ENCODE measurements at regions not wholly inside any gene's neighbourhood (a gene's known extent, or its start where the extent isn't known, plus 50 kb on each side); places are given as distances from the start of the nearest gene placed in this dataset.
A peak's percentile ranks its signal among the peaks of the same experiment; 100 is the strongest.

DNA sequence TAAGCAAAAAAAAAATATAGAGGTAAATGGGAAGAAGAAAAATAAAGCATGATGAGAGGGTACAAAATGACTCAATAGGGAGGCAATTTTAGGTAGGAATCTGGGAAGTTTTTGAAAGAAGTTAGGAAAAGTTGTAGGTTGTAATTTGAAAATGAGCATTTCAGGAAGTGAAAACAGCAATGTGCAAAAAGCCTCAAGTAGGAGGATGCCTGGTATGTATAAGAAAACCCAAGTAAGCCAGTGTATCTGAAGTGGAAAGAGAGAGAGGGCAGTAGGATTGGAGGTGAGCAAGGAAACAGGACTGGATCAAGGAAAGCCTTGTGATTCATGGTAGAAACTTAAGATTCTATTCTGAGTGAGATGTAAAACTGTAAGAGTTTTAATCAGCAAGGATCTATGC lies 121.6 kb upstream of the SPRY2 start:
- H3K4me3 ChIP-seq (ENCODE audit: control insufficient read depth, low read depth, low read length): no peak overlapping the region
- no peak for DNase-seq (ENCODE audit: low read depth)
- TF ChIP-seq, protein P1, sequence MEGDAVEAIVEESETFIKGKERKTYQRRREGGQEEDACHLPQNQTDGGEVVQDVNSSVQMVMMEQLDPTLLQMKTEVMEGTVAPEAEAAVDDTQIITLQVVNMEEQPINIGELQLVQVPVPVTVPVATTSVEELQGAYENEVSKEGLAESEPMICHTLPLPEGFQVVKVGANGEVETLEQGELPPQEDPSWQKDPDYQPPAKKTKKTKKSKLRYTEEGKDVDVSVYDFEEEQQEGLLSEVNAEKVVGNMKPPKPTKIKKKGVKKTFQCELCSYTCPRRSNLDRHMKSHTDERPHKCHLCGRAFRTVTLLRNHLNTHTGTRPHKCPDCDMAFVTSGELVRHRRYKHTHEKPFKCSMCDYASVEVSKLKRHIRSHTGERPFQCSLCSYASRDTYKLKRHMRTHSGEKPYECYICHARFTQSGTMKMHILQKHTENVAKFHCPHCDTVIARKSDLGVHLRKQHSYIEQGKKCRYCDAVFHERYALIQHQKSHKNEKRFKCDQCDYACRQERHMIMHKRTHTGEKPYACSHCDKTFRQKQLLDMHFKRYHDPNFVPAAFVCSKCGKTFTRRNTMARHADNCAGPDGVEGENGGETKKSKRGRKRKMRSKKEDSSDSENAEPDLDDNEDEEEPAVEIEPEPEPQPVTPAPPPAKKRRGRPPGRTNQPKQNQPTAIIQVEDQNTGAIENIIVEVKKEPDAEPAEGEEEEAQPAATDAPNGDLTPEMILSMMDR (conservative IDR thresholded peaks at IDR 0.05; ENCODE audit: control insufficient read depth, insufficient read depth, low read depth, low read length): no peak

DNA sequence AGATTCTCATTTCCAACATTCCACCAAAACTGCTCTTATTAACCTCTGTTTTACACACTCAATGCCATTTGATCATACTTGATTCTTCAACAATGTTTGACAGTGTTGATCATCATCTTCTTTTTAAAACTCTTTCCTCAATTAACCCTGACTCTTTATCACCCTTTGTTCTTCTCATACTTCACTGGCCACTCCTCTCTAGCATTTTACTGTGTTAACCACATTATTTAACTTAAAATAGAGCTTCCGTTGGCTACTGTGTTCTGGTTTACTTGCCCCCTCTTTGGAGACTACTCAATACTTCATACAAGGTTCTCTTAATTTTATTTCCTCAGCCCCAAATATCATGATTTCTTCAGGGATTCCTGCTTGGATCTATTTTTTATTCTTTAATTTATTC lies 121.1 kb upstream of the SPRY2 start:
- H3K4me3 ChIP-seq (ENCODE audit: control insufficient read depth, low read depth, low read length): no peak overlapping the region
- TF ChIP-seq, protein P1 (conservative IDR thresholded peaks at IDR 0.05; ENCODE audit: control insufficient read depth, insufficient read depth, low read depth, low read length): no peak
- no peak for DNase-seq (ENCODE audit: low read depth)

DNA sequence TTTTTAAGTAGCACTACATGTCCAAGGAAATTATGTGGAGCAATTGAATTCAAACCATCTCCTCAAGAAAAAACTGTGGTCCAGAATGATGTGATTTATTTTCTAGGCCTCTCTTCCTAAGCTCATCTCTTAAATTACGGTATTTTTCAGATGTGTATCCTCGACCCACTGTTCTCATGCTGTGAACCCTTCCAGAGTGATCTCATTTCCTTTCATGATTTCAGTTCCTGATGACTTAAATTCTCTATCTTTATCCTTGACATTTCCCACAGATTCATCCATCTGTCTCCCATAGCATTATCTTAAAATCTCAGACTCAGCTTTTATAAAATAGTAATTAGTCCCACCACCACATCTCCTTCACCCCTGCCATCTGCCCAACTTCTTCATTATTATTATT lies 117.6 kb upstream of the SPRY2 start:
- H3K4me3 ChIP-seq (ENCODE audit: control insufficient read depth, low read depth, low read length): no peak overlapping the region
- TF ChIP-seq, protein P1 (conservative IDR thresholded peaks at IDR 0.05; ENCODE audit: control insufficient read depth, insufficient read depth, low read depth, low read length): no peak
- peak; percentile 80 for DNase-seq (ENCODE audit: low read depth)

DNA sequence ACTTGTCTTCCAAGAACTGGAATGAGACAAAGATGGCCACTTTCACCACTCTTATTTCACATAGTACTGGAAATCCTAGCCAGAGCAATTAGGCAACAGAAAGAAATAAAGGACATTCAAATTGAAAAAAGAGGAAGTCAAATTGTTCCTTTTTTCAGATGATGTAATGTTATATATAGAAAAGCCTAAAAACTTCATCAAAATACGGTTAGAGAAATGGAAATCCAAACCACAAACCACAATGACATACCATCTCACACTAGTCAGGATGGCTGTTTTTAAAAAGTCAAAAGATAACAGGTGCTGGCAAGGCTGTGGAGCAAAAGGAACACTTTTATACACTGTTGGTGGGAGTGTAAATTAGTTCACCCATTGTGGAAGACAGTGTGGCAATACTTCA lies 113.3 kb upstream of the SPRY2 start:
- TF ChIP-seq, protein P1 (conservative IDR thresholded peaks at IDR 0.05; ENCODE audit: control insufficient read depth, insufficient read depth, low read depth, low read length): no peak
- H3K4me3 ChIP-seq (ENCODE audit: control insufficient read depth, low read depth, low read length): no peak overlapping the region
- peak; percentile 80 for DNase-seq (ENCODE audit: low read depth)

DNA sequence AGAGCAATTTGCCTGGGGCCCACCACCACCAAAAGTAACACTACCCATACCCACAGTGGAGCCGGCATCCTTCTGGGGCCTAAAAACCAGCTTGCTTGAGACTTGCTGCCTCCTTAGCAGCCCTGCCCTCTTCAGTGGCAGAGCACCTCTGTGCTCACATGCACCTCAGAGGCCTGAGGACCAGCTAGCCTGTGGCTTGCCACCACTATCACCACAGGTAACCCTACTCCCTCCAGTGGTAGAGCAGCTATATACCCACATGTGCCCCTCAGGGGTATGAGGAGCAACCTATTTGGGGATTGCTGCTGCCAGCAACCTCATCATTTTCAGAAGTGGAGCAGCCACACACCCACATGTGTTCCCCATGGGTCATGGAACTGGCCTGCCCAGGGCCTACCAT lies 111.4 kb upstream of the SPRY2 start:
- DNase-seq (ENCODE audit: low read depth): no peak
- H3K4me3 ChIP-seq (ENCODE audit: control insufficient read depth, low read depth, low read length): no peak overlapping the region
- TF ChIP-seq, protein P1 (conservative IDR thresholded peaks at IDR 0.05; ENCODE audit: control insufficient read depth, insufficient read depth, low read depth, low read length): no peak

DNA sequence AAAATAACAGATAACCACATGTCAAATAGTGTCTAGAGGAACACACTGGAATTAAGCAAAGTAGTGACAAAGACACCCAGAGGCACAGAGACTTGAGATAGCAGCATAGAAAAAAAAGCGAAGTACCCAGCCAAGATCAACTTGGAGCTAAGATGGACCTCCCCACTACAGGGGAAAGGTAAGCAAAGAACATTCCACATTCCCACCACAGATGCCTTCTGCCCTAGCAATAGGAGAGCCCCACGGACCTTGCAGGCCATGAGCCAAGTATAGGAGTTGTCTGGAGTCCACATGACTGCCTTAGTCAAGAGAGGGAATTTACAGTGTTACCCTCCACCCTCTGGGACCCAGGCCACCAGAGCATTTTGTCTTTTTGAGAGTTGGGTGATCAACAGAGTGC lies 110.7 kb upstream of the SPRY2 start:
- TF ChIP-seq, protein P1 (conservative IDR thresholded peaks at IDR 0.05; ENCODE audit: control insufficient read depth, insufficient read depth, low read depth, low read length): no peak
- DNase-seq (ENCODE audit: low read depth): no peak
- H3K4me3 ChIP-seq (ENCODE audit: control insufficient read depth, low read depth, low read length): no peak overlapping the region

DNA sequence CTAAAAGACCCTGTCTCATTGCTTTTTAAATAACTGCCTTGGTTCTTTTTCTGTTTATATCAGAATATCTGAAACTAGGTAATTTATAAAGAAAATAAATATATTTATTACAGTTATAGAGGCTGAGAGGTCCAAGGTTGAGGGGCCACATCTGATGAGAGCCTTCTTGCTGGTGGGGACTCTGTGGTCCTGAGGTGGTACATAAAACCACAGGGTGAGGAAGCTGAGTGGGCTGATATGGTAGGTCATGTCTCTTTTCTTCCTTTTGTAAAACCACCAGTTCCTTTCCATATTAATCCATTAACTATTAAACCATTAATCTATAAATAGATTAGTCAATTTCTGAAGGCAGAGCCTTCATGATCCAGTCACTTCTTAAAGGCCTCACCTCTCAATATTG lies 109.5 kb upstream of the SPRY2 start:
- DNase-seq (ENCODE audit: low read depth): no peak
- TF ChIP-seq, protein P1 (conservative IDR thresholded peaks at IDR 0.05; ENCODE audit: control insufficient read depth, insufficient read depth, low read depth, low read length): no peak
- H3K4me3 ChIP-seq (ENCODE audit: control insufficient read depth, low read depth, low read length): no peak overlapping the region

Measured in fibroblast of mammary gland (primary cell).